HUES64 (cell line): ENCODE measurements at regions not wholly inside any gene's neighbourhood (a gene's known extent, or its start where the extent isn't known, plus 50 kb on each side); places are given as distances from the start of the nearest gene placed in this dataset.
"Not testable (repeated sequence)": the region's sequence is repeated elsewhere in the genome, so short reads cannot be mapped to it uniquely, and the experiment has no call there.

Source experiments
- H3K27ac ChIP-seq: 2 replicates; pipeline ENCODE4 v1.7.0; 2013; ENCODE audit warnings: low read depth, low read length, inconsistent platforms
- H3K27me3 ChIP-seq: 2 replicates; pipeline ENCODE4 v1.6.1; 2013; ENCODE audit warnings: mild to moderate bottlenecking, low read length; ENCODE audit not compliant: insufficient read depth
- H3K36me3 ChIP-seq: 2 replicates; pipeline ENCODE4 v1.6.1; 2013; ENCODE audit warnings: mild to moderate bottlenecking, low read length; ENCODE audit not compliant: insufficient read depth
- H3K4me1 ChIP-seq: 2 replicates; pipeline ENCODE4 v1.6.1; 2013; ENCODE audit warnings: mild to moderate bottlenecking, low read length, moderate library complexity; ENCODE audit not compliant: insufficient read depth
- H3K4me3 ChIP-seq: 2 replicates; pipeline ENCODE4 v1.5.1; 2013; ENCODE audit warnings: mild to moderate bottlenecking, low read length, moderate library complexity
- H3K9ac ChIP-seq: 2 replicates; pipeline ENCODE4 v1.6.1; 2013; ENCODE audit warnings: mild to moderate bottlenecking, low read depth, low read length
- H3K9me3 ChIP-seq: 2 replicates; pipeline ENCODE4 v1.6.1; 2013; ENCODE audit warnings: low read depth, low read length; ENCODE audit not compliant: insufficient read depth
- WGBS: fragments of 150-250, 120-280 bp; methylation state at CpG from one replicate; pipeline ENCODE4 v1.1.7; 2013; ENCODE audit warnings: missing lambda C conversion rate; 5-methylcytosine and 5-hydroxymethylcytosine counted together

GRCh38 chr10:90276894-90277475 lies 575.6 kb downstream of the KIF20B start:
- no peak overlapping the region for H3K9ac ChIP-seq
- no peak overlapping the region for H3K27ac ChIP-seq
- no peak overlapping the region for H3K4me3 ChIP-seq
- no peaks in the 10 kb centered on the region for H3K36me3 ChIP-seq
- no peaks in the 10 kb centered on the region for H3K9me3 ChIP-seq
- no peaks in the 10 kb centered on the region for H3K27me3 ChIP-seq
- no peaks in the 10 kb centered on the region for H3K4me1 ChIP-seq
- 93% methylated on average over 4 of the region's 4 CpGs for WGBS

GRCh38 chr10:90286406-90286805 lies 571.4 kb downstream of the HTR7 start:
- H3K27ac ChIP-seq: no peak overlapping the region
- H3K4me1 ChIP-seq: no peaks in the 10 kb centered on the region; the same call in 1 of the 2 replicates
- no peaks in the 10 kb centered on the region for H3K36me3 ChIP-seq
- no peak overlapping the region for H3K9ac ChIP-seq
- no peaks in the 10 kb centered on the region for H3K27me3 ChIP-seq
- no peaks in the 10 kb centered on the region for H3K9me3 ChIP-seq
- 95% methylated on average over 2 of the region's 2 CpGs for WGBS
- H3K4me3 ChIP-seq: no peak overlapping the region

GRCh38 chr10:90286941-90287340 lies 570.9 kb downstream of the HTR7 start:
- Histone ChIP-seq H3K27ac (no peak overlapping the region), H3K9me3 (no peaks in the 10 kb centered on the region), H3K36me3 (no peaks in the 10 kb centered on the region), H3K27me3 (no peaks in the 10 kb centered on the region), H3K9ac (no peak overlapping the region), H3K4me3 (no peak overlapping the region), H3K4me1 (no peaks in the 10 kb centered on the region; the same call in 1 of the 2 replicates)
- WGBS: 98% methylated on average over 1 of the region's 1 CpG

- H3K27ac ChIP-seq: no peak overlapping the region
- H3K9ac ChIP-seq: no peak overlapping the region
- no peaks in the 10 kb centered on the region for H3K9me3 ChIP-seq
- no peaks in the 10 kb centered on the region; the same call in 1 of the 2 replicates for H3K4me1 ChIP-seq
- no peak overlapping the region for H3K4me3 ChIP-seq
- no peaks in the 10 kb centered on the region for H3K36me3 ChIP-seq
- H3K27me3 ChIP-seq: no peaks in the 10 kb centered on the region
- 83% methylated on average over 1 of the region's 1 CpG for WGBS
Observed at GRCh38 chr10:90288391-90288933, 569.4 kb downstream of the HTR7 start.

- Histone ChIP-seq H3K9ac (no peak overlapping the region), H3K4me1 (peaks cover 2% of the 10 kb centered on the region), H3K4me3 (no peak overlapping the region), H3K36me3 (no peaks in the 10 kb centered on the region), H3K27me3 (no peaks in the 10 kb centered on the region), H3K9me3 (no peaks in the 10 kb centered on the region), H3K27ac (no peak overlapping the region)
- WGBS: 97% methylated on average over 1 of the region's 1 CpG
Observed at GRCh38 chr10:90289037-90289436, 568.8 kb downstream of the HTR7 start.

GRCh38 chr10:90293616-90294015 lies 564.2 kb downstream of the HTR7 start:
- 75% methylated on average over 2 of the region's 4 CpGs for WGBS
- H3K4me1 ChIP-seq: peaks cover 10% of the 10 kb centered on the region
- H3K36me3 ChIP-seq: no peaks in the 10 kb centered on the region
- H3K27ac ChIP-seq: no peak overlapping the region
- no peak overlapping the region for H3K4me3 ChIP-seq
- no peaks in the 10 kb centered on the region for H3K27me3 ChIP-seq
- H3K9me3 ChIP-seq: no peaks in the 10 kb centered on the region
- no peak overlapping the region for H3K9ac ChIP-seq

GRCh38 chr10:90294821-90295540 lies 562.9 kb downstream of the HTR7 start:
- not testable (repeated sequence) for H3K36me3 ChIP-seq, H3K27ac ChIP-seq, H3K4me1 ChIP-seq, H3K27me3 ChIP-seq, H3K9me3 ChIP-seq
- Histone ChIP-seq H3K4me3 (peak overlapping the region; percentile 64), H3K9ac (peak overlapping the region; percentile 67)
- WGBS: 84% methylated on average over 11 of the region's 11 CpGs

GRCh38 chr10:90302031-90302430 lies 555.8 kb downstream of the HTR7 start:
- not testable (repeated sequence) for H3K27me3 ChIP-seq, H3K9me3 ChIP-seq, H3K36me3 ChIP-seq
- Histone ChIP-seq H3K9ac (peak overlapping the region; percentile 40; the same call in 1 of the 2 replicates), H3K4me1 (peaks cover 39% of the 10 kb centered on the region), H3K4me3 (peak overlapping the region; percentile 1; the same call in 1 of the 2 replicates), H3K27ac (peak overlapping the region; percentile 86)
- 9% methylated on average over 7 of the region's 7 CpGs for WGBS

- 78% methylated on average over 8 of the region's 8 CpGs for WGBS
- no peaks in the 10 kb centered on the region for H3K9me3 ChIP-seq
- 0 out of 2 replicates have a peak overlapping the region, but pooled peaks have one; percentile 19 for H3K9ac ChIP-seq
Observed at GRCh38 chr10:90302758-90303481, 554.9 kb downstream of the HTR7 start.

GRCh38 chr10:90304533-90304932 lies 553.3 kb downstream of the HTR7 start:
- Histone ChIP-seq H3K36me3 (no peaks in the 10 kb centered on the region), H3K4me1 (peaks cover 39% of the 10 kb centered on the region), H3K9me3 (peaks cover 7% of the 10 kb centered on the region; the same call in 1 of the 2 replicates), H3K9ac (no peak overlapping the region), H3K27ac (no peak overlapping the region), H3K27me3 (no peaks in the 10 kb centered on the region), H3K4me3 (no peak overlapping the region)
- WGBS: 92% methylated on average over 1 of the region's 1 CpG

More at GRCh38 chr10:90302758-90303481, 554.9 kb downstream of the HTR7 start:
- Histone ChIP-seq H3K27ac (peak overlapping the region; percentile 86), H3K27me3 (no peaks in the 10 kb centered on the region), H3K4me3 (no peak overlapping the region), H3K36me3 (no peaks in the 10 kb centered on the region), H3K4me1 (peaks cover 39% of the 10 kb centered on the region)

GRCh38 chr10:90306187-90306586 lies 551.7 kb downstream of the HTR7 start:
- no peak overlapping the region for H3K4me3 ChIP-seq
- no peak overlapping the region for H3K9ac ChIP-seq
- H3K27ac ChIP-seq: no peak overlapping the region
- peaks cover 34% of the 10 kb centered on the region for H3K4me1 ChIP-seq
- no peaks in the 10 kb centered on the region for H3K36me3 ChIP-seq
- peaks cover 7% of the 10 kb centered on the region; the same call in 1 of the 2 replicates for H3K9me3 ChIP-seq
- 97% methylated on average over 1 of the region's 1 CpG for WGBS
- no peaks in the 10 kb centered on the region for H3K27me3 ChIP-seq
